Thymus (tissue), 11 donors: ENCODE measurements at regions not wholly inside any gene's neighbourhood (a gene's known extent, or its start where the extent isn't known, plus 50 kb on each side); places are given as distances from the start of the nearest gene placed in this dataset.

Experiments
- DNase-seq, 9 donors: peaks; one replicate each; pipeline ENCODE4 v3.0.0-alpha.2; 2013; ENCODE audit warnings: low spot score in 9 of 9, low read depth in 6 of 9, missing footprints in 1 of 9
- H3K27ac ChIP-seq, 2 donors: one replicate each; pipeline ENCODE4 v1.5.1; 2013; ENCODE audit warnings: control low read depth in 1 of 2, low read depth in 1 of 2, low read length in 1 of 2, mild to moderate bottlenecking in 1 of 2, moderate library complexity in 1 of 2
- H3K27me3 ChIP-seq, 2 donors: one replicate each; pipeline ENCODE4 v1.5.1; 2013; ENCODE audit warnings: low read length in 1 of 2; ENCODE audit not compliant: control insufficient read depth in 2 of 2, insufficient read depth in 1 of 2
- H3K36me3 ChIP-seq, 2 donors: one replicate each; pipeline ENCODE4 v1.5.1; 2013; ENCODE audit warnings: low read length in 1 of 2, mild to moderate bottlenecking in 1 of 2, moderate library complexity in 1 of 2; ENCODE audit not compliant: control insufficient read depth in 2 of 2, insufficient read depth in 2 of 2
- H3K4me1 ChIP-seq, 2 donors: one replicate each; pipeline ENCODE4 v1.5.1; 2013; ENCODE audit warnings: low read length in 2 of 2; ENCODE audit not compliant: control insufficient read depth in 2 of 2, insufficient read depth in 2 of 2
- H3K4me3 ChIP-seq, 2 donors: one replicate each; pipeline ENCODE4 v1.5.1; 2013; ENCODE audit warnings: low read length in 2 of 2, control low read depth in 1 of 2, mild to moderate bottlenecking in 1 of 2
- H3K9me3 ChIP-seq, 2 donors: one replicate each; pipeline ENCODE4 v1.5.1; 2013; ENCODE audit warnings: low read length in 1 of 2, mild to moderate bottlenecking in 1 of 2; ENCODE audit not compliant: control insufficient read depth in 2 of 2, insufficient read depth in 1 of 2
- WGBS: extraction: QIAGEN DNeasy Blood & Tissue Kit; methylation state at CpG from one replicate; pipeline ENCODE4 v1.1.7; 2013; 5-methylcytosine and 5-hydroxymethylcytosine counted together
- donor health status: healthy.

GRCh38 chr15:81511138-81511537 lies 137.1 kb upstream of the TMC3 start:
- no peak overlapping the region for H3K27ac ChIP-seq
- no peaks in the 10 kb centered on the region for H3K9me3 ChIP-seq
- DNase-seq, result no peak
- no peak overlapping the region for H3K4me3 ChIP-seq
- H3K4me1 ChIP-seq, result no peaks in the 10 kb centered on the region
- 90% methylated on average over 3 of the region's 3 CpGs for WGBS
- no peaks in the 10 kb centered on the region for H3K27me3 ChIP-seq
- no peaks in the 10 kb centered on the region for H3K36me3 ChIP-seq

- Histone ChIP-seq H3K4me1 (no peaks in the 10 kb centered on the region), H3K4me3 (no peak overlapping the region), H3K27ac (no peak overlapping the region), H3K27me3 (no peaks in the 10 kb centered on the region), H3K9me3 (no peaks in the 10 kb centered on the region), H3K36me3 (no peaks in the 10 kb centered on the region)
- DNase-seq, result no peak
- 94% methylated on average over 3 of the region's 3 CpGs for WGBS
Measured at GRCh38 chr15:81507831-81508230, 133.8 kb upstream of the TMC3 start.

GRCh38 chr15:81506936-81507335 lies 132.9 kb upstream of the TMC3 start:
- Histone ChIP-seq H3K27ac (no peak overlapping the region), H3K4me1 (no peaks in the 10 kb centered on the region), H3K4me3 (no peak overlapping the region), H3K27me3 (no peaks in the 10 kb centered on the region), H3K9me3 (no peaks in the 10 kb centered on the region), H3K36me3 (no peaks in the 10 kb centered on the region)
- 96% methylated on average over 1 of the region's 1 CpG for WGBS
- no peak for DNase-seq

GRCh38 chr15:81506071-81506470 lies 132.1 kb upstream of the TMC3 start:
- WGBS, result 95% methylated on average over 2 of the region's 2 CpGs
- Histone ChIP-seq H3K27ac (no peak overlapping the region), H3K4me1 (no peaks in the 10 kb centered on the region), H3K36me3 (no peaks in the 10 kb centered on the region), H3K27me3 (no peaks in the 10 kb centered on the region), H3K4me3 (no peak overlapping the region), H3K9me3 (no peaks in the 10 kb centered on the region)
- no peak for DNase-seq

- Histone ChIP-seq H3K27ac (no peak overlapping the region), H3K9me3 (no peaks in the 10 kb centered on the region), H3K27me3 (no peaks in the 10 kb centered on the region), H3K36me3 (no peaks in the 10 kb centered on the region), H3K4me3 (no peak overlapping the region), H3K4me1 (no peaks in the 10 kb centered on the region)
- DNase-seq, result no peak
- WGBS, result 72% methylated on average over 4 of the region's 4 CpGs
Measured at GRCh38 chr15:81504170-81504905, 130.3 kb upstream of the TMC3 start.

- Histone ChIP-seq H3K27me3 (no peaks in the 10 kb centered on the region), H3K4me3 (no peak overlapping the region), H3K4me1 (no peaks in the 10 kb centered on the region), H3K27ac (no peak overlapping the region), H3K9me3 (no peaks in the 10 kb centered on the region), H3K36me3 (no peaks in the 10 kb centered on the region)
- DNase-seq, result no peak
- 98% methylated on average over 4 of the region's 4 CpGs for WGBS
Measured at GRCh38 chr15:81502439-81502838, 128.4 kb upstream of the TMC3 start.

GRCh38 chr15:81500081-81500480 lies 126.1 kb upstream of the TMC3 start:
- Histone ChIP-seq H3K27ac (no peak overlapping the region), H3K4me3 (no peak overlapping the region), H3K9me3 (no peaks in the 10 kb centered on the region), H3K27me3 (no peaks in the 10 kb centered on the region), H3K4me1 (no peaks in the 10 kb centered on the region), H3K36me3 (no peaks in the 10 kb centered on the region)
- DNase-seq, result no peak
- 95% methylated on average over 4 of the region's 4 CpGs for WGBS

GRCh38 chr15:81498294-81498693 lies 124.3 kb upstream of the TMC3 start:
- 88% methylated on average over 6 of the region's 6 CpGs for WGBS

GRCh38 chr15:81497238-81497637 lies 123.2 kb upstream of the TMC3 start:
- no peak overlapping the region for H3K27ac ChIP-seq
- H3K4me1 ChIP-seq, result no peaks in the 10 kb centered on the region
- H3K9me3 ChIP-seq, result no peaks in the 10 kb centered on the region
- no peaks in the 10 kb centered on the region for H3K27me3 ChIP-seq
- 95% methylated on average over 6 of the region's 6 CpGs for WGBS
- no peak for DNase-seq
- no peak overlapping the region for H3K4me3 ChIP-seq
- H3K36me3 ChIP-seq, result no peaks in the 10 kb centered on the region

More at GRCh38 chr15:81498294-81498693, 124.3 kb upstream of the TMC3 start:
- no peaks in the 10 kb centered on the region for H3K36me3 ChIP-seq
- H3K4me1 ChIP-seq, result no peaks in the 10 kb centered on the region
- H3K4me3 ChIP-seq, result no peak overlapping the region
- no peaks in the 10 kb centered on the region for H3K27me3 ChIP-seq
- DNase-seq, result no peak
- no peaks in the 10 kb centered on the region for H3K9me3 ChIP-seq
- H3K27ac ChIP-seq, result no peak overlapping the region
